Loucy (cell line): ENCODE measurements at regions not wholly inside any gene's neighbourhood (a gene's known extent, or its start where the extent isn't known, plus 50 kb on each side); places are given as distances from the start of the nearest gene placed in this dataset.

Experiments used
- EZH2phosphoT487 ChIP-seq: fragments of 200-600 bp; IDR thresholded peaks from 2 replicates; pipeline ENCODE4 v1.6.1; 2018; ENCODE audit warnings: antibody characterized with exemption, mild to moderate bottlenecking, moderate library complexity, borderline replicate concordance
- TF ChIP-seq, protein P1 (sequence below): fragments of 200-600 bp; sonication (generic); conservative IDR thresholded peaks from 2 replicates; pipeline ENCODE4 v1.5.1; 2014; ENCODE audit warnings: mild to moderate bottlenecking, antibody characterized with exemption, low read length

DNA sequence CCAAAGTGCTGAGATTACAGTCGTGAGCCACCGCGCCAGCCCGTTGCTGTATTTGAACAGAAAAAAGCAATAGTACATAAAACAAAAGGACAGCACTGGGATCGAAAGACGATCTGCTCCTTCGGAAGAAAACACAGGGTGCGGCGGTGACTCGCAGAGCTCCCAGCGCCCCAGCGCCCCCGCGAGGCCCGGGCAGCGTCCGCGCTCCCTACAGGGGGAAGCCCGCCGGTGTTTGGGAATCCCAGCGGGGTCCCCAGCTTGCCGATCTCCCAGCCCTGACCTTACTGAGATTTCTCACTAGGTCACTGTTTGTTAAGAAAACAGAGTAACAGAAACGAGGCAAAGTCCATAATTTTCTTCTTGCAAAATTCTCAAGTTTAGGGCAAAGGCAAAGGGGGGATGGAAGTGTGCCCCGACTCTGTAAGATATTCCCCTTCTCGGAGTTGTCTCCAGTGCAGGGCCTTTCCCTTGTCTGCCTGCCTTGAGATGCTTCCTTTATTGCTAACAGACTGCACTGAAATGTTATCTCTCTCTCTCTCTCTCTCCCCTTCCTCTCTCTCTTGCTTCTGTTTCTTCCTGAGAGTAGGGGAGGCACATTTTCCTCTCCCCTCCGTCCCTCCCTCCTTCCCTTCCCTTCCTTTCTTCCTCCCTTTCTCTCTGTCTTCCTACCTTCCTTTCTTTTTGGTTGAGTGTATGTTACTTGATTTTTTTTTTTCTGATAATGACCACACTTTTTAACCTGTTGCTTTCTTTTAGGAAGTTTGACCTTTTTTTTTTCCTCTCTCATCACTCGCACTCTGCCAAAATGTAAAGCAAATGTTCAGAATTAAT, 91.9 kb downstream of the TMEM30B start:
- TF ChIP-seq, protein P1, sequence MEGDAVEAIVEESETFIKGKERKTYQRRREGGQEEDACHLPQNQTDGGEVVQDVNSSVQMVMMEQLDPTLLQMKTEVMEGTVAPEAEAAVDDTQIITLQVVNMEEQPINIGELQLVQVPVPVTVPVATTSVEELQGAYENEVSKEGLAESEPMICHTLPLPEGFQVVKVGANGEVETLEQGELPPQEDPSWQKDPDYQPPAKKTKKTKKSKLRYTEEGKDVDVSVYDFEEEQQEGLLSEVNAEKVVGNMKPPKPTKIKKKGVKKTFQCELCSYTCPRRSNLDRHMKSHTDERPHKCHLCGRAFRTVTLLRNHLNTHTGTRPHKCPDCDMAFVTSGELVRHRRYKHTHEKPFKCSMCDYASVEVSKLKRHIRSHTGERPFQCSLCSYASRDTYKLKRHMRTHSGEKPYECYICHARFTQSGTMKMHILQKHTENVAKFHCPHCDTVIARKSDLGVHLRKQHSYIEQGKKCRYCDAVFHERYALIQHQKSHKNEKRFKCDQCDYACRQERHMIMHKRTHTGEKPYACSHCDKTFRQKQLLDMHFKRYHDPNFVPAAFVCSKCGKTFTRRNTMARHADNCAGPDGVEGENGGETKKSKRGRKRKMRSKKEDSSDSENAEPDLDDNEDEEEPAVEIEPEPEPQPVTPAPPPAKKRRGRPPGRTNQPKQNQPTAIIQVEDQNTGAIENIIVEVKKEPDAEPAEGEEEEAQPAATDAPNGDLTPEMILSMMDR, result no peak
- TF ChIP-seq EZH2phosphoT487, result no peak
